Left ventricle myocardium inferior (tissue), 1 donor: ENCODE measurements at regions not wholly inside any gene's neighbourhood (a gene's known extent, or its start where the extent isn't known, plus 50 kb on each side); places are given as distances from the start of the nearest gene placed in this dataset.

ENCODE experiments used
- DNase-seq: peaks from one replicate; pipeline ENCODE4 v3.0.0-alpha.2; 2020
- H3K27ac ChIP-seq: fragments of 200-600 bp; replicated peaks from 2 replicates; pipeline ENCODE4 v1.8.0; 2021
- H3K27me3 ChIP-seq: fragments of 200-600 bp; 2 replicates; pipeline ENCODE4 v1.8.0; 2021; ENCODE audit warnings: low read depth
- H3K36me3 ChIP-seq: fragments of 200-600 bp; 2 replicates; pipeline ENCODE4 v1.8.0; 2021
- H3K4me1 ChIP-seq: fragments of 200-600 bp; 2 replicates; pipeline ENCODE4 v1.8.0; 2021
- H3K4me3 ChIP-seq: fragments of 200-600 bp; 2 replicates; pipeline ENCODE4 v1.8.0; 2021; ENCODE audit warnings: mild to moderate bottlenecking, moderate library complexity
- H3K9me3 ChIP-seq: fragments of 200-600 bp; replicated peaks from 2 replicates; pipeline ENCODE4 v1.8.0; 2021
- CTCF ChIP-seq: fragments of 200-600 bp; IDR thresholded peaks from 2 replicates; pipeline ENCODE4 v1.8.0; 2021; ENCODE audit warnings: antibody characterized with exemption, mild to moderate bottlenecking, borderline replicate concordance
- intact Hi-C: fragments of 100-400 bp; cut with micrococcal nuclease; formaldehyde crosslinking; loops from one replicate; pipeline ENCODE4 v1.11.0; 2022
- donor health status: DM: no; HTN: yes; CAD: no; lungs with severe emphysema.

DNA sequence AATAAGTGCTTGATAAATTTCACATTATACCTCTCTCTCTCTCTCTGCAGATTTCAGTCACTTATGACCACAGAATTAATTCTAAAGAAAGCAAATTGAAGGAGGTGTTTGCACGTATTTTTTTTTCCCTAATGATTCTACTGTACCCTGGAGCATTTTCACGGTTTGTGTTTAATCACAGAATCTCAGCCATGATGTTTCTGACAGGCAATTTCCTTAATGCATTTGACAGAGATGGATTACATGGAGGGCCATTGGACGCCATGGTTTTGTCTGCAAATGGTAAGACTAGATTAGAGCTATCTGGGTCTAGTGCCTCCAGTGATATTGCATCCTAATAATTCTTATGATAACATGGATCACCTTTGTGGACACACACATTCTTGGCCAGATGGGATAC, 147.5 kb upstream of the RBFOX1 start:
- Histone ChIP-seq H3K4me3 (no peak overlapping the region), H3K36me3 (no peaks in the 10 kb centered on the region), H3K9me3 (no peaks in the 10 kb centered on the region), H3K27me3 (peaks cover 4% of the 10 kb centered on the region), H3K4me1 (no peaks in the 10 kb centered on the region), H3K27ac (no peak overlapping the region)
- TF ChIP-seq CTCF = no peak
- intact Hi-C loops = no loop called here
- DNase-seq = no peak

DNA sequence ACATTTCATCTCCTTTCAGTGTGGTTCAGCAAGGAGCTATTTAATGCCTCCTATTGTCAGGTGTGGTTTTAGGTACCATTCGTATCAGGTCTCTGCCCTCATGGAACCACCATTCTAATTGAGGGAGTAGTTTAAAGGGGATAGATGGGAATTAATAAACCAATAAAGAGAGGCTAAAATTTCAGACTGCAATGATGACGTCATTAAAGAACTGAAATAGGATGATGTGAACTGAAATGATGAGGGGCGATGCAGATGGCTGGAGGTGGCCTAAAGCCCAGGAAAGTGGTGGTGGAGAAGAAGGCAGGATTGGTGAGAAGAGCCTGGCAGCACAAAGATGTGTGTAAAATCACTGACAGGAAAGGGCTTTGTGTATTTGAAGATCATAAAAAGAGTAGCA, 148.9 kb upstream of the RBFOX1 start:
- Histone ChIP-seq H3K36me3 (no peaks in the 10 kb centered on the region), H3K9me3 (no peaks in the 10 kb centered on the region), H3K4me3 (no peak overlapping the region), H3K27me3 (peaks cover 4% of the 10 kb centered on the region), H3K4me1 (no peaks in the 10 kb centered on the region), H3K27ac (no peak overlapping the region)
- DNase-seq = no peak
- TF ChIP-seq CTCF = no peak
- intact Hi-C loops = no loop called here

DNA sequence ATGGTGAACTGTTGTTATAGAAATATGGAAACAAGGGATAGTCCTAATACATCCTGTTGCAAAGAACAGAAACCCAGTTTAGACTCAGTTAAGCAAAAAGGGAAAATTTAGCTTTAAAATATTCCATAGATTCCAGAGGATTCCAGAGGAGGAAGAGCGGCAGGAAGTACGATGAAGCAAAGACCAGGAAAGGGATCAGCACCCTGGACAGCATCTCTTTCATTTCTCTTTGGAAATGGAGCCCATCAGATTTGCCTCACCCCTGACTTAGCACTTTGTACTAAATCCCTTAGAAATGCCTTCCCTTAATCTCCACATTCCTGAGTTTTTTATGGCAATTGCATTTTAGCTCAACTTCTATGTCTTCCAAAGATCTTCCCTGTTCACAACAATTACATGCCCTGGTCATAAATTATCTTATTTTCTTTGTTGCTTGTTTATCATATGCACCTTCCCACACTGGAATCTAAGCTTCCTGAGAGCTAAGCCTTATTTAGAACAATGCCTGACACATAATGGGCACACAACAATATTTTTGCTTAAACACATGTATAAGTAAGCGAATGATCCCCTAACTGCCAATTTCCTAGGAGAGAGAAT, 150.0 kb upstream of the RBFOX1 start:
- no peak overlapping the region for H3K4me3 ChIP-seq
- intact Hi-C loops = no loop called here
- H3K27ac ChIP-seq = no peak overlapping the region
- DNase-seq = no peak
- no peak for TF ChIP-seq CTCF
- no peaks in the 10 kb centered on the region for H3K36me3 ChIP-seq
- H3K4me1 ChIP-seq = no peaks in the 10 kb centered on the region
- H3K27me3 ChIP-seq = peaks cover 4% of the 10 kb centered on the region
- peaks cover 7% of the 10 kb centered on the region for H3K9me3 ChIP-seq

DNA sequence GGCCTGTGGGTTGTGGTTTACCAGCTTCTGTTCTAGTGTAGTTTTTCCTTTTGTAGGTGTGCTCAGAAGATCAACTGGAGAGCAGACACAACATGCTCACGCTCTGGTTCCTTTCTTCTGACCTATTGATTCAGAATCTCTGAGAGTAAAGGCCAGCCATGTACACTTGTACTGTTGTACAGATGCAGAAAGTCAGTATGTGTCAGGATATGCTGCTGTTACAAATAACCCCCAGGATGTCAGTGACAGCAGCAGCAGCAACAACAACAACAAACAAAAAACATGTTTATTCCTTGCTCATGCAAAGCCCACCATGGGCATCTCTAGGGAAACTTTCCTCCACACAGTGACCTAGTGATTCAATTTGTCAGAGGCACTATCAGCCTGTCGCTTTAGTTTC, 154.8 kb upstream of the RBFOX1 start:
- Histone ChIP-seq H3K27ac (no peak overlapping the region), H3K27me3 (no peaks in the 10 kb centered on the region), H3K4me1 (no peaks in the 10 kb centered on the region), H3K36me3 (no peaks in the 10 kb centered on the region), H3K4me3 (no peak overlapping the region), H3K9me3 (peaks cover 10% of the 10 kb centered on the region)
- no peak for DNase-seq
- intact Hi-C loops = no loop called here
- TF ChIP-seq CTCF = no peak

DNA sequence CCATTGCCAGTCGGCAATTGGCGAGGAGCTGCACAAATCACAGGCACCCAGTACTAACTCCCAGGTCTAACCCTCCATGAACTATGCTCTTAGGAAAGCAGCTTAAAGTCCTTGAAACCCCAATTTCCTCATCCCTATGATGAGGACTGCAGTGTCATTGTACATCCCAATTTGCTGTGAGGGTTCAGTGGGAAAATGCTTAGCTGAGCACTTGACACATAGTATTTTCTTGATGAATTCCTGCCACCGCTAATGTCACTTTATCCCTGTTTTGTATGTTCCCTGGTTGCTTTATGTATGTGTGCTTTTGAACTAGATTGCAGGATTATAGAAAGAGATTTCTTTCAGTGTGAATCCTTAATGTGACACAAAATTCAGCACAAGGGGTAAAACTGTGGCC, 161.5 kb upstream of the RBFOX1 start:
- no peaks in the 10 kb centered on the region for H3K4me1 ChIP-seq
- no peak overlapping the region for H3K4me3 ChIP-seq
- TF ChIP-seq CTCF = no peak
- no peak overlapping the region for H3K27ac ChIP-seq
- H3K9me3 ChIP-seq = peaks cover 14% of the 10 kb centered on the region
- no peaks in the 10 kb centered on the region for H3K36me3 ChIP-seq
- intact Hi-C loops = no loop called here
- no peaks in the 10 kb centered on the region for H3K27me3 ChIP-seq
- DNase-seq = no peak
